ENCODE measurements at regions not wholly inside any gene's neighbourhood (a gene's known extent, or its start where the extent isn't known, plus 50 kb on each side); places are given as distances from the start of the nearest gene placed in this dataset.

- peaks cover 28% of the 10 kb centered on the region for H4K20me1 ChIP-seq (ENCODE audit: insufficient read depth, low read length)
- H3K4me3 ChIP-seq (ENCODE audit: insufficient read depth, low read length): no peak overlapping the region
- H3K4me2 ChIP-seq (ENCODE audit: insufficient read depth, low read length): peak overlapping the region; percentile 32
- H3K9me3 ChIP-seq (ENCODE audit: low read depth, low read length): no peaks in the 10 kb centered on the region
- H2AFZ ChIP-seq (ENCODE audit: low read length): peak overlapping the region; percentile 25
- H3K27ac ChIP-seq (ENCODE audit: low read depth, low read length): no peak overlapping the region
- H3K79me2 ChIP-seq (ENCODE audit: insufficient read depth, low read length): peaks cover 22% of the 10 kb centered on the region
- peaks cover 35% of the 10 kb centered on the region for H3K36me3 ChIP-seq (ENCODE audit: insufficient read depth, low read length)
- H3K27me3 ChIP-seq (ENCODE audit: insufficient read depth, low read length): no peaks in the 10 kb centered on the region
- peak; percentile 46 for DNase-seq (ENCODE audit: insufficient read length, low spot score, missing footprints)
- no peak for TF ChIP-seq CTCF (IDR thresholded peaks at IDR 0.05; ENCODE audit: extremely low read depth, low read depth, low read length)
- peaks cover 25% of the 10 kb centered on the region for H3K4me1 ChIP-seq (ENCODE audit: insufficient read depth, low read length)
Measured at GRCh38 chr14:101004954-101005353, 101.4 kb upstream of the RTL1 start.

- H3K27ac ChIP-seq (ENCODE audit: low read depth, low read length): no peak overlapping the region
- peaks cover 40% of the 10 kb centered on the region for H3K36me3 ChIP-seq (ENCODE audit: insufficient read depth, low read length)
- DNase-seq (ENCODE audit: insufficient read length, low spot score, missing footprints): no peak
- no peaks in the 10 kb centered on the region for H3K27me3 ChIP-seq (ENCODE audit: insufficient read depth, low read length)
- H3K9me3 ChIP-seq (ENCODE audit: low read depth, low read length): no peaks in the 10 kb centered on the region
- peaks cover 25% of the 10 kb centered on the region for H3K4me1 ChIP-seq (ENCODE audit: insufficient read depth, low read length)
- peaks cover 28% of the 10 kb centered on the region for H4K20me1 ChIP-seq (ENCODE audit: insufficient read depth, low read length)
- no peak overlapping the region for H3K4me3 ChIP-seq (ENCODE audit: insufficient read depth, low read length)
- no peak overlapping the region for H2AFZ ChIP-seq (ENCODE audit: low read length)
- H3K4me2 ChIP-seq (ENCODE audit: insufficient read depth, low read length): peak overlapping the region; percentile 32
- TF ChIP-seq CTCF (IDR thresholded peaks at IDR 0.05; ENCODE audit: extremely low read depth, low read depth, low read length): no peak
- peaks cover 27% of the 10 kb centered on the region for H3K79me2 ChIP-seq (ENCODE audit: insufficient read depth, low read length)
Measured at GRCh38 chr14:101005447-101005846, 101.9 kb upstream of the RTL1 start.

- H3K4me1 ChIP-seq (ENCODE audit: insufficient read depth, low read length): peaks cover 19% of the 10 kb centered on the region
- no peaks in the 10 kb centered on the region for H3K27me3 ChIP-seq (ENCODE audit: insufficient read depth, low read length)
- peaks cover 28% of the 10 kb centered on the region for H3K79me2 ChIP-seq (ENCODE audit: insufficient read depth, low read length)
- H3K9me3 ChIP-seq (ENCODE audit: low read depth, low read length): no peaks in the 10 kb centered on the region
- H2AFZ ChIP-seq (ENCODE audit: low read length): no peak overlapping the region
- H3K27ac ChIP-seq (ENCODE audit: low read depth, low read length): no peak overlapping the region
- peaks cover 25% of the 10 kb centered on the region for H4K20me1 ChIP-seq (ENCODE audit: insufficient read depth, low read length)
- no peak for TF ChIP-seq CTCF (IDR thresholded peaks at IDR 0.05; ENCODE audit: extremely low read depth, low read depth, low read length)
- no peak overlapping the region for H3K4me2 ChIP-seq (ENCODE audit: insufficient read depth, low read length)
- H3K4me3 ChIP-seq (ENCODE audit: insufficient read depth, low read length): no peak overlapping the region
- H3K36me3 ChIP-seq (ENCODE audit: insufficient read depth, low read length): peaks cover 46% of the 10 kb centered on the region
- no peak for DNase-seq (ENCODE audit: insufficient read length, low spot score, missing footprints)
Measured at GRCh38 chr14:101006008-101006407, 102.5 kb upstream of the RTL1 start.

- Histone ChIP-seq H3K27ac (ENCODE audit: low read depth, low read length) (no peak overlapping the region), H4K20me1 (ENCODE audit: insufficient read depth, low read length) (peaks cover 21% of the 10 kb centered on the region), H3K4me3 (ENCODE audit: insufficient read depth, low read length) (no peak overlapping the region), H3K36me3 (ENCODE audit: insufficient read depth, low read length) (peaks cover 54% of the 10 kb centered on the region), H3K27me3 (ENCODE audit: insufficient read depth, low read length) (no peaks in the 10 kb centered on the region), H2AFZ (ENCODE audit: low read length) (no peak overlapping the region), H3K4me2 (ENCODE audit: insufficient read depth, low read length) (no peak overlapping the region), H3K79me2 (ENCODE audit: insufficient read depth, low read length) (peaks cover 29% of the 10 kb centered on the region), H3K4me1 (ENCODE audit: insufficient read depth, low read length) (peaks cover 8% of the 10 kb centered on the region), H3K9me3 (ENCODE audit: low read depth, low read length) (no peaks in the 10 kb centered on the region)
- TF ChIP-seq CTCF (IDR thresholded peaks at IDR 0.05; ENCODE audit: extremely low read depth, low read depth, low read length): no peak
- DNase-seq (ENCODE audit: insufficient read length, low spot score, missing footprints): peak; percentile 58
Measured at GRCh38 chr14:101007004-101007614, 103.6 kb upstream of the RTL1 start.
